COLO668 (cell line): ENCODE measurements at regions not wholly inside any gene's neighbourhood (a gene's known extent, or its start where the extent isn't known, plus 50 kb on each side); places are given as distances from the start of the nearest gene placed in this dataset.

ENCODE experiments used
- DNase-seq: peaks from one replicate; lab custom pipeline; 2025; ENCODE audit not compliant: unreplicated experiment; lab: John Stamatoyannopoulos, UW

- no peak for DNase-seq
These were observed 95.8 kb upstream of the CACNA2D3 start for GRCh38 chr3:54026543-54026942.

GRCh38 chr3:54021071-54021470, 101.3 kb upstream of the CACNA2D3 start:
- no peak for DNase-seq

DNA sequence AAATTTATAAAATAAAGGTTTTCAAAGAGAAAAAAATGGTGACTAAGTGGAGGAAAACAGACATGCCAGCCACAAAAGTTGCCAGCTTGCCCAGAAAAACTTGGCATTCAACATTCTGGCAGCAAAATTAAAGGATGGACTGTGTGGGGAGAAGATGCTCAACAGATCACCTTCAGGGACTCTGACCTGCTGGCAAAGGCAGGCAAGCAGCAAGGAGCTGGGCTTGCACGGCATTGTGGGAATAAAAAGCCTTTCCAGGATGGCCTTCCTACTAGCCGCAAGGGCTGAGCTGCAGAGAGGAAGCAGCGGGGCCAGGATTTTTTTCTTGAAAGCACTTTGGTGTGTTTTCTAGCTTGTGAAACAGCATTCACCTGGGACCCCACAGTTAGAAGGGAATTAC, 101.9 kb upstream of the CACNA2D3 start:
- DNase-seq, result no peak

DNA sequence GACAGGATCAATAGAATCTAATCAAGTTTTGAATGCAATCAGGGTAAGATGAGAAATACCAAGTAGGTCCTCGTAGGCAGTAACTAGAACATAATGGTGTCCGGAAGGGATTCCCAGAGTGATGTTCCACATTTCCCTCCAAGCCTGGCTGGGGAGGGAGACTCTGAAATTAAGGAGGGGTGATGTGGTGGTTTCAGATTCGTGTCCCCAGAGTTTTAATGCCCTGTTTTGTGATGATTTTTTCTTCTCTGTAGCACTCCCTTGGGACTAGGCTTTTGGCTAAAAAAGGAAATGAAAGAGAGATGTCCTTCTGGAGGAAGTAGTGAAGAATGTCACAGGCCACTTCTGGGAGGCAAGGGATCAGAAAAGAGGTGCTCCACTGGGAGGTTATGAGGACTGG, 108.3 kb upstream of the CACNA2D3 start:
- no peak for DNase-seq

- no peak for DNase-seq
These were observed 113.6 kb upstream of the CACNA2D3 start for GRCh38 chr3:54008744-54009143.

- no peak for DNase-seq
These were observed 114.3 kb upstream of the CACNA2D3 start for GRCh38 chr3:54008099-54008498.

DNA sequence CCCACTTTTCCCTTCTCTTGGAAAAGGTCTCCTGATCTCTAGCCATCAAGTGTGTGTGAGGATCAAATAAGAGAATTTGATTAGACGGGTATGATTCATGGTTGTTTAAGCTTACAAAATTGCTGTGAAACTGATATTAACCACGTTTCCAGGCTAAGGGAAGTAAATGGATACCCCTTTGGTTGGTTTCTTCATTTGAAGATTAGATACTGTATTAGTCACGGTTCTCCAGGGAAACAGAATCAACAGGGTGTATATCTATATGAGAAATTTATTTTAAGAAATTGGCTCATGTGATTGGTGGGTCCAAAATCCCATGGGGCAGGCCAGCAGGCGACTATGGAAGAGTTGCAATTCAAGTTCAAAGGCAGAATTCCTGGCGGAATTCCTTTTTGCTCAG, 112.7 kb upstream of the SELENOK start:
- no peak for DNase-seq

DNA sequence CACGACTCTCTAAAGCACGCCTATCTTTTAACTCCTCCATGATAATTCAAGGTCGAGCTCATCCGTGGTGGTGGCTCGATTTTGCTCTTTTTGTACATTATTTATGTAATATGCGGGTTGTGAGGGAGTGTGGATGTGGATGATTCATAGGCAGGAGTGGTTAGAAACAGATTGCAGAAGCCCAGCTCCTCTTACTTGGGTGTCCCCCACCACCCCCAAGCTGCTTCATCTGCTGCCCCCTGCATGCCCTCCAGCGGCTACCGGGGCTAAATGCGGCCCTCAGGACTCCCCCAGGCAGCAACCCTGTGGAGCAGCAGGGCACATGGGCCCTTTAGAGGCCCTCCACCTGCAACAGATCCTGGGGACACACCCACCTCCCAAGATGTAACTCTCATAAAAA, 111.5 kb upstream of the SELENOK start:
- DNase-seq, result no peak

DNA sequence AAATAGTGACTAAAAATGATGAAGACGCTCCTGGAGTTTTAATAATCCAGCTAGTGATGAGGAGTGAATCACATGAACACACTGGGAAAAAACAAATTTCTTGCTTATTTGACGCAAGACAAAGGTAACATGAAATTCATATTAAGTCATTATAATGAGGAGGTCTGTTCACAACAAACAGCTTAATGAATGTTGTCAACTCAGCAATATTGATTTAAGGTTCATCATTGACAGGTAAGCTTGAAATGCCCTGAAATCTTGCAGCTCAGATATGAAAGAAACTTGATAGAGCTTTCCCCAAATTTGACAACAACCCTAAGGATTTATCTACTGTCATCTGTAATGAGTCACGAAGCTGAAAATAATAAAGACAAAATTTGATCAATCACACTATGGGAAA, 108.1 kb upstream of the SELENOK start:
- no peak for DNase-seq

GRCh38 chr3:53998980-53999379, 107.3 kb upstream of the SELENOK start:
- no peak for DNase-seq

DNA sequence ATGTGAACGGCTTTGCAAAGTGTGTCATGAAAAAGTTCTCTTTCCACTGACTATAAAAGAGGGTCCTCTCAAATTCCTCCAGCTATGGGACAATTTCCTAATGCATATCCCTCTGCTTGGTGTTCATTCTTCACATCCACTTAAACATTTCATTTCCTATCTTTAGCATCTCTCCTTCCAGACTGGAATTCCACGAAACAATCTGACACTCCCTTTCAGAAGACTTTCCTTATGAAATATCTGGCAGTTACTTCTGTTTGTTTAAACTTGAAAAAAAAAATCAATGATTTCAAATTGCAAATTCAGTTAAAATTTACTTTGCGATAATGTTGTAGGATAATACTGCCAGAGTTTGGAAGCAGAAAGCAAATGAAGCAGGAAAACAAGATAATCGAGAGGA, 105.8 kb upstream of the SELENOK start:
- DNase-seq, result no peak

DNA sequence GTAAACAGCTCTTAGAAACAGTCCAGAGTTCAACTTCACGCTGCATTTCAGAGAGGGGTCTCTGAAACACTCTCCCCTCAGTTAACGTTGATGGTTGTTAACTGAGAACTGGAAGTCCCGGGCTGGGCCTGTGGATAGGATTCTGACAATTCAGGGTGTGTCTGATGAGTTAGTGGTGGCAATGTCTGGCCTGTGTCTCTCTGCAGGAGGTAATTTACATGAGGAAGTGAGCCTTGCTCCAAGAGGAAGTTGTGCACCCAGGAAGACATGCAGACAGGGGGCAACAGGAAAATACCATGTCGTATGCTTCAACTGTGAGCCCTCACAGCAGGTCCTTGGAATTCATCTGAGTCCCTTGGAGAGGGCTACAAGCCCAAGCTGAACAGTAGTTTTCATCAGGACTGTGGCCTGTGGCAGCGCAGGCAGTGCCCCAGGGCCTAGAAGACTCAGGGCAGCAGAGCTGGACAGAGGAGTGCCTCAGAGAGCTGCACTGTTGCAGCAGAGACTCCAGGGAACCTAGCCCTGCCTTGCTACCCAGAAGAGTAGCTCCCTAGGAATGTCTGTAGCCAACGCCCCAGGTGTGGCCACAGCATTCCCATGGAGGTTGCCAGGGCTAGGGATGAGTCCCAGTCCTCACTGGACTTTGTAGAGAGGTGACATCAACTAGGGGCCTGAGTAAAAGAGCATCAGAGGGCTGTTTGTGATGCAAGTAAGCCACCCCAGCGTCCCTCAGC, 104.6 kb upstream of the SELENOK start:
- no peak for DNase-seq

DNA sequence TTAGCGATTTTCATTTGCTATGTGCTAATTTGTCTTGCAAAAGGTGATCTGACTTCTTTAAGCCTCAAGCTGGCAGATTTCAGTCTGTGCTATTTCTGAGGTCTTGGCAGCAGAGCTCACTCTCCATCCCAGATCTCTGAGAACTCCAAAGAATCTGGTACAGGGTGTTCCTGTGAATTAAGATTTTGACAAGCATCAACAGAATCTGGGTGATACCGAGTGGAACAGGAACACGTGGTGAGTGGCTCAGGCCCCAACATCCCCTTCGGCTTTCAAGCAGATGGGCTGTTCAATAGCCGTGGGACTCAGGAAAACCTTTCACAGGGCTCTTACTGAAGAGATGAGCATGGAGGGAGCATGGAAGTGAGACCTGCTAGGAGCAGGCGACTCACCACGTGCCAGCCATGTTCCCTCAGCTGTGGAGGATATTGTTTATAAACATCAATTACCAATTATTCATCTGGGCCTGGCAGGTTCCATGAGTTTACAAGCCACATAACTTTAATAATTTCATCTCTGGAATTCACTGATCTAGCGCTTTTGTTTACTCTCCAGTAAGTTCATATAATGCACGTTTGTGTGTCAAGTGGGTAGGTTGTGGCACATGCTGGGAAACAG, 103.4 kb upstream of the SELENOK start:
- no peak for DNase-seq

DNA sequence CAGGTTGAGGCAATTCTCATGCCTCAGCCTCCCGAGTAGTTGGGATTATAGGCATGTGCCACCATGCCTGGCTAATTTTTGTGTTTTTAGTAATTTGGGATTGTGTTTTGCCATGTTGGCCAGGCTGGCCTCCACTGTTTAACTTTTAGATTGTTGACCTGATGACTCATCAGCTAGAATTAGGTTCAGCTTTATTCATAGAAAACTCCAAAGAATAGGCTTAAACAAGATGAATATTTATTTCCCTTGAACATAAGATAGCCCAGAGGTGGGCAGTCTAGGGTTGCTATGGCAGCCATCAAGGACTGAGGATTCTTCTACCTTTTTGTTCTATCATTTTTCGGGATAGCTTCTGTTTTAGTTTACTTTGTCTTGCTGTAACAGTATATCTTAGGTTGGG, 99.6 kb upstream of the SELENOK start:
- DNase-seq, result no peak

DNA sequence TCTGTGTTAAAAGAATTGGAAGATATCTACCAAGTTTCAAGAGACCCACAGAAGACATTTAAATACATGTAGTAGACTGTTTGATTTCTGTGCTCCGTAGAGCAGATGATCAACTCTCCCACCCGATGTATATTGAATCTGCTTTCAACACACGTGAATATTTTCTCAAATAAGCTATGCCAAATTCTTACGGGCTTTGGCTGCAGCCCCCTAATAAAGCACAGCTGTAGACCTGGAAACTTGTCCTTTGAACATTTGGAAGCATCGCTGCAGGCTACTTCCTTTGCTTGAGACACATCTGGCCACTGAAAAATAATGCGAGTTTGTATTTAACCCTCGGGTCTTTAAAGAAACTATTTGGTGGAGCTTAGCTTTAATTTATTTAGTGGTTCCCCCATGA, 98.3 kb upstream of the SELENOK start:
- no peak for DNase-seq

GRCh38 chr3:53989451-53989850, 97.8 kb upstream of the SELENOK start:
- DNase-seq, result no peak

DNA sequence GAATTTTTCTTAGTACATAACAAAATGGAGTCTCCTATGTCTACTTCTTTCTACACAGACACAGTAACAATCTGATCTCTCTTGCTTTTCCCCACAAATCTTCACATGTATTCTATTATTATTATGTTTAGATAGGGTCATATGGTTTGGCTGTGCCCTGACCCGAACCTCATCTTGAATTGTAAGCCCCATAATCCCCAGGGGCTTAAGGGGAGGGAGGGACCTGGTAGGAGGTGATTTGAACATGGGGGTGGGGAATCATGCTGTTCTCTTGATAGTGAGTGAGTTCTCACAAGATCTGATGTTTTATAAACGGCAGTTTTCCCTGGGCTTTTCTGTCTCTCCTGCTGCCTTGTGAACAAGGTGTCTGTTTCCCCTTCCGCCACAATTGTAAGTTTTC, 86.7 kb upstream of the SELENOK start:
- DNase-seq, result no peak

DNA sequence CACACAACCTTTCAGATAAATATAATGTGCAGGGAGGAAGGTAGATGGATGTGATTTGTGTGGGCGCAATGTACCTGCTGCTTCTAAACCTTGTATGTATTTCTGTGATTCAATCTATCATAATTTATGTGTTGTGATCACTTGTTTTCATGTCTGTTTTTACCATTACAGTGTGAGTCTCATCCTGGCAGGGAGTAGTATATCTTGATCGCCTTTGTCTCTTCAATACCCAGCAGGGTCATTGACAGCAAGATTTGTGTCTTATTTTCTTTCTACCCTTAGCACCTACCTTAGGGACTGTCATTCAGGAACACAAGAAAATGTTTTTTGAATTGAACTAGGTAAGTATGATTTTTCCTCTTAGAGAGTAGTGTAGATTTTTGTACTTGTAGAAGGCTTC, 83.7 kb upstream of the SELENOK start:
- no peak for DNase-seq

- no peak for DNase-seq
These were observed 82.7 kb upstream of the SELENOK start for GRCh38 chr3:53974324-53974723.

DNA sequence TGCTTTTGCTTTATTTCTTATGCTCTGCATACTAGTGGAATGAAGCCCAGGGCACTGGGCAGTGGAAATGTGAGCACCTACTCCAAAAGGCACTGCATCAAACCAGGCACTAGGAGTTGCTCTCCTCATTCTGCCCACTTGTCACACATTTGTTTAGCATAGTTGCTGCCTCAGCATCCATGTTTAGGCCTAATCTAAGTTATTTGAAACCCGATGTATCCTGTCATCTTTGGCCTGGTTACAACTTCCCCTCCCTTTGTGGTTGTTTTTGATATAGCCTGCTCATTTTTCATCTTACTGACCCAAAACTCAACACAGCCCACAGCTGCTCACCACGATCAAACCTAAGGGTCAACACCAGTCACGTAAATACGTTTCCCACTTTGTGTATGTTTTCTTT, 82.2 kb upstream of the SELENOK start:
- no peak for DNase-seq

DNA sequence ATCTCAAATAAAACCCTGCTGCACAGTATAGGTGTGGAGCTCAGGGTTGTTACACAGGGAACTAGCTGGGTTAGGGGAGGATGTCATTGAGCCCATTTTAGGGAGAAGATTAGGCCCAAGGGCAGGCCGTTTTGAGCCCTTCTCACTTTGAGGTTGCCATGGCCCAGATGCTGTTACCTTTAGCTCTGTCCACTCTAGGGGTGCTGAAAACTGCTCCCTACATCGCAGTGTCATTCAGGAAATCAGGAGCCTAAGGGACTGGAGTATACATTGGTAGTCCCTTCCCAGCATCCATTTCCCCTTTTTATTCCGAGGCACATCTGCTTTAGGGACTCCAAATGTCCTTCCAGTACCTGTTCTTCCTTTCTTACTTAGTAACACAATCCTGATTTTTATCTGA, 79.0 kb upstream of the SELENOK start:
- no peak for DNase-seq

DNA sequence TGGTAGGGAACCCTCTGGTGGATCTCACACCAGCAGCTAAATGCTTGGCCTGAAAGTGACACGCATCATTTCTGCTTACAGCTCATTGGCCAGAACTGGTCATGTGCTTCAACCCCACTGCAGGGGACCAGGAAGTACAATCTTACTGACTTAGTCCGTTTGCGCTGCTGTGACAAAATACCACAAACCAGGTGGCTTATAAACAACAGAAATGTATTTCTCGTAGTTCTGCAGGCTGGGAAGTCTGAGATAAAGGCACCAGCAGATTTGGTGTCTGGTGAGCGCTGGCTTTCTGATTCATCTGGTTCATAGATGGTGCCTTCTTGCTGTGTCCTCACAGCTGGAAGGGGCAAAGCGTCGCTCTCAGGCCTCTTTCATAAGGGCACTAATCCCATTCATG, 77.4 kb upstream of the SELENOK start:
- no peak for DNase-seq

DNA sequence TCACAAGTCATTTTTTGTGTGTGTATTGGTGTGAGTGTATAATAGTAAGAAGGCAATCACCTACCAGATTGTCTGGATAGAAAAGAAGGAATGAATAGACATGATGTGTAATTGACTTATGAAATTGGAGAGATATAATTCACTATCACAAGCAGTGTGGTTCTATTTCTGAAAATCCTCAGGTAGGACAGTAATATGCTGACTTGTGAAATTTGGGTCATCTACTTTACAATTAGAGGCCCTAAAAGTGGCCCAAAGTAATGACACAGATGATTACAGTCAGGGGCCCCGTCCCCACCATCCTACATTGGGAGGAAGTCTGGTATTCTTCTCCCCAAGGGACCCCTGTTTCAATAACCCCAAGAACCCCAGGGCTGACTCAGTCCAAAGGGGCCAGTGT, 73.6 kb upstream of the SELENOK start:
- DNase-seq, result no peak
